H1 (cell line): ENCODE measurements at regions not wholly inside any gene's neighbourhood (a gene's known extent, or its start where the extent isn't known, plus 50 kb on each side); places are given as distances from the start of the nearest gene placed in this dataset.

Experiments used
- CTCF ChIA-PET: fragments of 300-600 bp; sonication (Branson Sonifier 250); formaldehyde crosslinking; loops from one replicate; lab custom pipeline; 2021; ENCODE audit not compliant: partially characterized antibody; lab: Charles Lee
- POLR2A ChIA-PET: fragments of 300-600 bp; sonication (Branson Sonifier 250); formaldehyde crosslinking; loops from one replicate; lab custom pipeline; 2021; ENCODE audit warnings: inconsistent platforms; ENCODE audit not compliant: partially characterized antibody; lab: Charles Lee
- DNase-seq, 2 experiments: peaks; one replicate each; pipeline versions ENCODE4 v3.0.0 to v3.0.0-alpha.2; 2010 to 2022; ENCODE audit warnings: low spot score in 2 of 2, low read depth in 1 of 2, mixed read lengths in 1 of 2
- FAIRE-seq: peaks from 2 replicates; lab custom pipeline; 2011; peaks lifted over from hg19 to GRCh38; lab: Jason Lieb, UNC
- H2AFZ ChIP-seq: 2 replicates; pipeline ENCODE4 v1.8.1; 2012; ENCODE audit warnings: low read length, inconsistent platforms
- H2AK5ac ChIP-seq: 2 replicates; pipeline ENCODE4 v1.6.1; 2013; ENCODE audit warnings: low read depth, low read length
- H2BK120ac ChIP-seq: replicated peaks from 2 replicates; pipeline ENCODE3; 2013; ENCODE audit warnings: low read depth, low read length, inconsistent platforms
- H2BK12ac ChIP-seq: 2 replicates; pipeline ENCODE4 v1.6.1; 2013; ENCODE audit warnings: low read depth, low read length
- H2BK15ac ChIP-seq: 2 replicates; pipeline ENCODE4 v1.6.1; 2013; ENCODE audit warnings: low read length
- H2BK20ac ChIP-seq: 2 replicates; pipeline ENCODE4 v1.6.1; 2013; ENCODE audit warnings: low read length
- H2BK5ac ChIP-seq: 2 replicates; pipeline ENCODE4 v1.6.1; 2013; ENCODE audit warnings: low read depth, low read length
- H3K14ac ChIP-seq: 2 replicates; pipeline ENCODE4 v1.6.1; 2013; ENCODE audit warnings: inconsistent platforms; ENCODE audit not compliant: insufficient read length
- H3K18ac ChIP-seq: 2 replicates; pipeline ENCODE4 v1.6.1; 2013; ENCODE audit warnings: low read length; ENCODE audit errors: extremely low read depth
- H3K23ac ChIP-seq: 2 replicates; pipeline ENCODE4 v1.6.1; 2013; ENCODE audit warnings: inconsistent platforms; ENCODE audit not compliant: insufficient read length
- H3K23me2 ChIP-seq: 2 replicates; pipeline ENCODE4 v1.6.1; 2013; ENCODE audit warnings: low read depth, low read length
- H3K27ac ChIP-seq: 2 replicates; pipeline ENCODE4 v1.6.1; 2011; ENCODE audit warnings: low read depth, low read length, inconsistent platforms
- H3K27me3 ChIP-seq, 4 experiments: replicated peaks in 1 of 4; 1 replicate in 1 of 4; 2 replicates in 3 of 4; pipeline versions ENCODE4 v1.6.1 to v1.8.1; 2011 to 2013; ENCODE audit warnings: low read length in 3 of 4, mild to moderate bottlenecking in 3 of 4, inconsistent platforms in 2 of 4, mixed read lengths in 2 of 4, moderate library complexity in 1 of 4; ENCODE audit not compliant: control insufficient read depth in 3 of 4, insufficient read depth in 3 of 4; ENCODE audit errors: extremely low read depth in 1 of 4
- H3K36me3 ChIP-seq, 4 experiments: 2 replicates each; pipeline versions ENCODE4 v1.6.1 to v1.8.1; 2011 to 2013; ENCODE audit warnings: mild to moderate bottlenecking in 4 of 4, low read length in 3 of 4, moderate library complexity in 2 of 4, control low read depth in 1 of 4, inconsistent platforms in 1 of 4; ENCODE audit not compliant: insufficient read depth in 4 of 4, control insufficient read depth in 2 of 4
- H3K4ac ChIP-seq: replicated peaks from 2 replicates; pipeline ENCODE3; 2013; ENCODE audit warnings: low read length, low read depth, mixed read lengths, inconsistent platforms; ENCODE audit not compliant: insufficient read length
- H3K4me1 ChIP-seq, 4 experiments: replicated peaks in 1 of 4; 1 replicate in 1 of 4; 2 replicates in 3 of 4; pipeline versions ENCODE4 v1.6.1 to v1.8.1; 2011 to 2013; ENCODE audit warnings: low read length in 3 of 4, inconsistent platforms in 2 of 4, mixed read lengths in 1 of 4; ENCODE audit not compliant: insufficient read depth in 4 of 4, control insufficient read depth in 3 of 4
- H3K4me2 ChIP-seq, 2 experiments: 2 replicates each; pipeline versions ENCODE4 v1.6.1 to v1.8.1; 2011 to 2013; ENCODE audit warnings: low read depth in 2 of 2, low read length in 2 of 2, control low read depth in 1 of 2, inconsistent platforms in 1 of 2, mild to moderate bottlenecking in 1 of 2; ENCODE audit not compliant: insufficient read depth in 1 of 2
- H3K4me3 ChIP-seq, 4 experiments: fragments of 200-600, 300-600 bp in 1 of 4; sonication (generic), shearing (Covaris generic), sonication (Bioruptor Twin) in 1 of 4; 2 replicates each; pipeline versions ENCODE4 v1.5.1 to v1.8.1; 2011 to 2016; ENCODE audit warnings: low read length in 4 of 4, low read depth in 3 of 4, control low read depth in 2 of 4, inconsistent platforms in 2 of 4, mild to moderate bottlenecking in 2 of 4, mixed read lengths in 1 of 4, moderate library complexity in 1 of 4; ENCODE audit not compliant: insufficient read depth in 2 of 4; ENCODE audit errors: extremely low read depth in 1 of 4
- H3K56ac ChIP-seq: replicated peaks from 2 replicates; pipeline ENCODE3; 2013; ENCODE audit warnings: low read depth, mild to moderate bottlenecking, mixed read lengths, low read length, inconsistent platforms; ENCODE audit not compliant: insufficient read length
- H3K79me1 ChIP-seq: 2 replicates; pipeline ENCODE4 v1.6.1; 2013; ENCODE audit warnings: low read depth, low read length, control low read depth
- H3K79me2 ChIP-seq, 2 experiments: 2 replicates each; pipeline versions ENCODE4 v1.6.1 to v1.8.1; 2012 to 2013; ENCODE audit warnings: low read length in 2 of 2, mild to moderate bottlenecking in 2 of 2, inconsistent platforms in 1 of 2; ENCODE audit not compliant: insufficient read depth in 2 of 2, control insufficient read depth in 1 of 2
- H3K9ac ChIP-seq, 4 experiments: replicated peaks in 1 of 4; 1 replicate in 1 of 4; 2 replicates in 3 of 4; pipeline versions ENCODE4 v1.6.1 to v1.8.1; 2011 to 2013; ENCODE audit warnings: low read depth in 3 of 4, low read length in 3 of 4, control low read depth in 2 of 4, mild to moderate bottlenecking in 2 of 4, moderate library complexity in 2 of 4, inconsistent platforms in 1 of 4; ENCODE audit errors: extremely low read depth in 1 of 4
- H3K9me3 ChIP-seq, 2 experiments: 2 replicates each; pipeline versions ENCODE4 v1.6.1 to v1.8.1; 2012 to 2013; ENCODE audit warnings: mild to moderate bottlenecking in 2 of 2, moderate library complexity in 2 of 2, control low read depth in 1 of 2, inconsistent platforms in 1 of 2, low read depth in 1 of 2, low read length in 1 of 2, mixed read lengths in 1 of 2; ENCODE audit not compliant: insufficient read depth in 2 of 2
- H4K20me1 ChIP-seq, 2 experiments: replicated peaks in 1 of 2; 2 replicates each; pipeline versions ENCODE3 to v1.8.1; 2011 to 2013; ENCODE audit warnings: inconsistent platforms in 2 of 2, low read length in 2 of 2, mild to moderate bottlenecking in 1 of 2; ENCODE audit not compliant: insufficient read depth in 2 of 2, control insufficient read depth in 1 of 2
- H4K5ac ChIP-seq: 2 replicates; pipeline ENCODE4 v1.6.1; 2013; ENCODE audit warnings: low read length, low read depth, mixed read lengths, inconsistent platforms; ENCODE audit not compliant: insufficient read length
- H4K8ac ChIP-seq: 2 replicates; pipeline ENCODE4 v1.8.0; 2013; ENCODE audit warnings: mild to moderate bottlenecking, moderate library complexity, low read length, inconsistent platforms; ENCODE audit not compliant: insufficient read depth; ENCODE audit errors: extremely low read depth
- H4K91ac ChIP-seq: replicated peaks from 2 replicates; pipeline ENCODE3; 2013; ENCODE audit warnings: low read length, mixed read lengths, inconsistent platforms; ENCODE audit not compliant: insufficient read length
- ASH2L ChIP-seq: fragments of 200-600, 300-600 bp; sonication (generic); IDR thresholded peaks from one replicate; pipeline ENCODE4 v1.7.1; 2017; ENCODE audit warnings: low read length
- ATF3 ChIP-seq: IDR thresholded peaks from 2 replicates; pipeline ENCODE4 v1.6.1; 2011; ENCODE audit warnings: low read depth, mild to moderate bottlenecking, low read length; ENCODE audit not compliant: insufficient read depth
- BCL11A ChIP-seq, 2 experiments: IDR thresholded peaks; one replicate each; pipeline ENCODE4 v1.6.1; 2011; ENCODE audit warnings: low read depth in 2 of 2, low read length in 2 of 2, mild to moderate bottlenecking in 2 of 2
- CTCF ChIP-seq, 3 experiments: IDR thresholded peaks; 1 replicate in 2 of 3; 2 replicates in 1 of 3; pipeline versions ENCODE4 v1.5.1 to v1.6.1; 2011; ENCODE audit warnings: low read length in 3 of 3, mild to moderate bottlenecking in 3 of 3, inconsistent platforms in 2 of 3, low read depth in 1 of 3, moderate library complexity in 1 of 3; ENCODE audit not compliant: insufficient read depth in 1 of 3; ENCODE audit errors: control extremely low read depth in 1 of 3
- EP300 ChIP-seq, 2 experiments: IDR thresholded peaks; 1 replicate in 1 of 2; 2 replicates in 1 of 2; pipeline ENCODE4 v1.6.1; 2011 to 2012; ENCODE audit warnings: low read depth in 2 of 2, low read length in 2 of 2, mild to moderate bottlenecking in 2 of 2, borderline replicate concordance in 1 of 2, inconsistent platforms in 1 of 2, moderate library complexity in 1 of 2
- KDM5A ChIP-seq: fragments of 200-600 bp; IDR thresholded peaks from 2 replicates; pipeline ENCODE4 v1.7.1; 2012; ENCODE audit warnings: mild to moderate bottlenecking, low read length, inconsistent platforms, mixed read lengths
- POLR2A ChIP-seq, 2 experiments: IDR thresholded peaks; 1 replicate in 1 of 2; 2 replicates in 1 of 2; pipeline ENCODE4 v1.6.1; 2011; ENCODE audit warnings: low read depth in 2 of 2, low read length in 2 of 2, mild to moderate bottlenecking in 2 of 2; ENCODE audit errors: control extremely low read depth in 1 of 2
- POLR2AphosphoS5 ChIP-seq: IDR thresholded peaks from 2 replicates; pipeline ENCODE4 v1.6.1; 2011; ENCODE audit warnings: low read depth, low read length
- SRF ChIP-seq: IDR thresholded peaks from 2 replicates; pipeline ENCODE4 v1.6.1; 2011; ENCODE audit warnings: mild to moderate bottlenecking, low read depth, low read length, moderate library complexity
- TBP ChIP-seq: IDR thresholded peaks from 2 replicates; pipeline ENCODE4 v1.6.1; 2011; ENCODE audit warnings: low read depth, low read length, improper control_type of control experiment
- YY1 ChIP-seq: IDR thresholded peaks from 2 replicates; pipeline ENCODE4 v1.6.1; 2011; ENCODE audit warnings: low read depth, mild to moderate bottlenecking, low read length
- WGBS, 2 experiments: shearing (Covaris generic) in 1 of 2; methylation state at CpG; one replicate each; pipeline versions ENCODE4 v1.1.6 to v1.1.7; 2013 to 2015; ENCODE audit warnings: low lambda C conversion rate in 2 of 2, mixed read lengths in 2 of 2, inconsistent platforms in 1 of 2, low coverage in 1 of 2, missing lambda C conversion rate in 1 of 2; ENCODE audit not compliant: insufficient replicate concordance in 2 of 2, insufficient coverage in 1 of 2, insufficient read length in 1 of 2; ENCODE audit errors: extremely low coverage in 1 of 2, missing lambda C conversion rate in 1 of 2; 5-methylcytosine and 5-hydroxymethylcytosine counted together

DNA sequence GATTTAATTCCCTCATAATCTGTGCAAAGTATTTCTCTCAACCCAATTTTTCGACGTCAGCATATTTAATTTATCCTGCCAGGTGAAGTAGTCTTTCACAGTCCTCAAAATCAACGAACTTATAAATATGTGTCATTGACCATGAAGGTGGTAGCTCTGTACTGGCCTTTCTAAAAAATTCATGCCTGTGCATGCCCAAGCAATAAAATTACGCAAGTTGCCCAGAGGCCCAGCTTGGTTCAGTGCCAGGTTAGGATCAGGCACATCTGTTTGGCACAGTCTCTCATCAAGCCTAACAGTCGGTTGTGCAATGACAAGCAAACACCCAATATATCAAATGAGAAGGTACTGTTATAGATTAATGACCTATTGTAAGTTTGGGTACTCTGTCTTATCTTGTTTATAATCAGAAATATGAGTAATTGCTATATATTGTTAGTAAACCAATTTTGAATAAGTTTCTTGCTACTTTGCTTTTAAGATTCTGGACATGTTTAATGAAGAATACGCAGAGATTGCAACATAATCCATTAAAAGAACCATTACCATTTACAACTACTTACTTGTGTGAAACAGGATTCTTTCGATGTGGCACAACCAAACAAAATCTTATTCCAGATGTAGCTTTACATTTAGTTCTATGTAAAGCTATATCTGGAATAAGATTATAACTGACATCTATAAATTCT, 159.0 kb upstream of the IL12A start:
- H2BK5ac ChIP-seq = no peak overlapping the region
- H4K5ac ChIP-seq = no peak overlapping the region
- H2BK12ac ChIP-seq = no peak overlapping the region
- H3K36me3 ChIP-seq = no peaks in the 10 kb centered on the region
- no peaks in the 10 kb centered on the region for H3K23me2 ChIP-seq
- H2AFZ ChIP-seq = no peak overlapping the region
- no peak overlapping the region for H3K14ac ChIP-seq
- H3K18ac ChIP-seq = no peak overlapping the region
- H3K4me2 ChIP-seq = no peak overlapping the region
- no peak overlapping the region for H3K4ac ChIP-seq
- H4K8ac ChIP-seq = no peak overlapping the region
- H3K56ac ChIP-seq = no peak overlapping the region
- ChIA-PET CTCF (interaction anchor here (0.6 to 11.3 kb wide), 19 partner anchors 8 to 395 kb away, joined by 3 to 109 read pairs (median 5); partner anchors contain the start of genes IL12A and SCHIP1), POLR2A (interaction anchor here (3.4 kb wide), 1 partner anchor 10 kb away, joined by 11 read pairs; the partner anchor contains the start of gene SCHIP1)
- H4K91ac ChIP-seq = no peak overlapping the region
- no peak for DNase-seq
- no peaks in the 10 kb centered on the region for H3K9me3 ChIP-seq
- H3K79me1 ChIP-seq = no peaks in the 10 kb centered on the region
- no peak overlapping the region for H2BK20ac ChIP-seq
- no peak for FAIRE-seq
- no peaks in the 10 kb centered on the region for H4K20me1 ChIP-seq
- no peaks in the 10 kb centered on the region for H3K27me3 ChIP-seq
- H2BK15ac ChIP-seq = no peak overlapping the region
- no peak overlapping the region for H2BK120ac ChIP-seq
- H3K79me2 ChIP-seq = no peaks in the 10 kb centered on the region
- no peaks in the 10 kb centered on the region for H3K4me1 ChIP-seq
- H3K4me3 ChIP-seq = no peak overlapping the region
- 95% methylated on average over 7 of the region's 7 CpGs; no CpG with 5 or more reads in 1 of the 2 experiments for WGBS, 2 experiments
- no peak overlapping the region for H2AK5ac ChIP-seq
- no peak overlapping the region for H3K27ac ChIP-seq
- H3K9ac ChIP-seq = no peak overlapping the region
- no peak overlapping the region for H3K23ac ChIP-seq
- TF ChIP-seq CTCF (IDR thresholded peaks at IDR 0.05; ENCODE audit: control extremely low read depth in 1 of 3, insufficient read depth in 1 of 3, low read depth in 1 of 3, low read length in 3 of 3) (no peak), POLR2AphosphoS5 (no peak), ASH2L (no peak), ATF3 (no peak), YY1 (no peak), BCL11A (IDR thresholded peaks at IDR 0.05; ENCODE audit: low read depth in 2 of 2, low read length in 2 of 2) (no peak), SRF (no peak), TBP (no peak), POLR2A (IDR thresholded peaks at IDR 0.05; ENCODE audit: control extremely low read depth in 1 of 2, low read depth in 2 of 2, low read length in 2 of 2) (no peak), EP300 (IDR thresholded peaks at IDR 0.05; ENCODE audit: borderline replicate concordance in 1 of 2, low read depth in 2 of 2, low read length in 2 of 2) (no peak), KDM5A (no peak)
